GDM1 (cell line): ENCODE measurements at regions not wholly inside any gene's neighbourhood (a gene's known extent, or its start where the extent isn't known, plus 50 kb on each side); places are given as distances from the start of the nearest gene placed in this dataset.
"Not testable (repeated sequence)": the region's sequence is repeated elsewhere in the genome, so short reads cannot be mapped to it uniquely, and the experiment has no call there.

ENCODE experiments used
- DNase-seq: peaks from one replicate; lab custom pipeline; 2025; lab: John Stamatoyannopoulos, UW

DNA sequence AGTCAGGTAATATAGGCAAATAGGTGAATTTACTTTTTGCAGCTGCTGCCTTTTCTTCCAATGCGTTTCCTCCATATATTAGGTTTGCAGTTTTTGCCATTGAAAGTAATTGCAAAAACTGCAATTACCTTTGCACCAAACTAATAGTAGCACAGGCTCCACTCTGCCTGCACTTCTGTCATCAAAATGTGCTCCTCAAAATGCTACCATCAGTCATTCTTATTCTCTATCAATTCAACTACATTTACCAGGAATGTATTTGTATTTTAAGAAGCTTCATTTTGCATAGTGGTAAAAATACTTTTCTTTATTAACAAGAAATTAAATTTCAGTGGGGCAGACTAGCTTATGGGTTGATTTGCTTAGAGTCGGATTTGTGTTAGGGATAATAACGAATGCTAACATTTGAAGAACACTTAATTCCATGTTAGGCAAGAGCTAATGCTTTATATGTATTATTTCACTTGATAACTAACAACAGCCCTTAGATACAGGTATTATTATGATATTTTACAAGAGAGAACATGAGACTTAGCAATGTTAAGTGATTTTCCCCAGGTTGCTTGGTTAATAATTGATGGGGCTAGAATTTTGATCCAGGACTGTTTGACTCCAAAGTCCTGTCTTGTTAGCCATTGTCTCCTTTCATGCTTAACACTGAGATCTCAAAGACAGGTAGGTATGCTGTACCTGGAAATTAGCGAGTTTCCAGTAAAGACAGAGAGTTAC is 300.4 kb downstream of the MAN2A1 start:
- no peak for DNase-seq

DNA sequence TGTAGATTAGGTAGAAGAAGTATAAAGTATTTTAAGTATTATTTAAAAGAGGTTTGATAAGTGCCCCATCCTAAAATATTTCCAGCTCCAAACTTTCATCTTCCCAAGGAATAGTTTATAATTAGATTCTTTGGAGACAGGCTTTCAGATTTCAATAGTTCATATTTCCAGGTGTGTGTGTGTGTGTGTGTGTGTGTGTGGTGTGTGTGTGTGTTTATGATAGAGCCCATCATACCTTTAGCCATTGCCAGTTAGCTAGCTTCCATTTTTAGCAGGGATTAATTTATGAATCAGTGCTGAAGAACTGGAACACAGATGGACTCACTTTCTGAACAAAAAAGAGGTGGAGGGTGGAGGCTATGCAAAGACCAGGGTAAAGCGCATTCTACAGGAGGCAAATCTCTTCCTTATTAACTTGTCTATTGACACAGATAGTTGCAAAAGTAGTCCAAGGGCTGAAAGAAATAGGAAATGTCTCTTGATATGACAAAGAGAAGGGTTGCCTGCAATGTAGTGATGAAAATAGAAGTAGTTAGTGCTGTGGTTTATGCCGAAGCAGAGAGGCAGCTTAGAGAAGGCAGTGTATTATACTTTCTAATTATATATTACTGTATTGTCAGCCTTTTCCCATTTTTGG is 301.1 kb downstream of the MAN2A1 start:
- DNase-seq: no peak

DNA sequence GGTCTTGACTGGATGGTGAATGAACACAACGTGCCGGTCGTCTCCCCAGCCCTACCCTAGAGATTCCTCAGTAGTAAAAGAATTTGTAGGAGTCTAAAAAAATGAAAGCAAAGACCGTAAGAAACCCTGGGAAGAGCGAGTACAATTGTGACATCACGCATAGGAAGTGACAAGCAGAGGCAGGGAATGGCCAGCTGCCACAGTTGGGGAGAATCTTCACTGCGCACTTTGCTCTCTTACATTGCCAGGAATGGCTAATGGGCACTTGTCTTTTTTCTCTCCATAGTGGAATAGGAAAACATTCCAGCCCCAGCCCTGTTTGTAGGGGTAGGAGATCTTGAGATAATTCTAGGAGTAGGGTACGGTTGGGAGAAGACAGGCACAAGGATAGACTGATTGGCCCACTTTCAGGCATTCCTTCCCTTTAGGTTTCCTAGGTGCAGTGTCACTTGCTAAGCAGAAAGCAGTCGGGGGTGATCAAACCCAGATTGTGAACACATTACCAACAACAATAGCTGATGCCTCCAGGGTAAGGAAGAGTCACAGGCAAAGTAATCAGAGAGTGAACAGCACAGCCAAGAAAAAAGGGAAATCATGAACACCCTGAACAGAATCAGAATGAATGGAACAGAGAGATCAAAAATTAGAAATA is 302.7 kb downstream of the MAN2A1 start:
- no peak for DNase-seq

- DNase-seq: no peak
These were observed 304.4 kb downstream of the MAN2A1 start for GRCh38 chr5:109994135-109994534.

DNA sequence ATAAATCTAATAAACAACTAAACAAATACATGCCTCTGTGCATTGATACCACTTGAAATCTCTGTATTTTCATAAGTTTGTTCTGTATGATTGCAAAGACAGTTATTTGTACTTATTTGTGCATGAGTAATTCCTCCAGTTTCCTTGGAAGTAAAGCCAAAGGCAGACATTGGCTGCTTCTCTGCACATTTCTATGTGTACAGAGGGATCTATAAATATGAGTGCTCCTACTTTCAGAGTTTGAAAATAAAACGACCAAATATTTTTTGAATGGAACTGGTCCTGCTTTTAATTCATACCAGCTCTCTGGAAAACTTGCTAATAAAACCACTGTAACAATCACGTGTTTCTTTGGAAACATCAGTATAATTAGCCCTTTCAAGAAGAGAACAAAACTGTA is 306.5 kb downstream of the MAN2A1 start:
- DNase-seq: no peak

DNA sequence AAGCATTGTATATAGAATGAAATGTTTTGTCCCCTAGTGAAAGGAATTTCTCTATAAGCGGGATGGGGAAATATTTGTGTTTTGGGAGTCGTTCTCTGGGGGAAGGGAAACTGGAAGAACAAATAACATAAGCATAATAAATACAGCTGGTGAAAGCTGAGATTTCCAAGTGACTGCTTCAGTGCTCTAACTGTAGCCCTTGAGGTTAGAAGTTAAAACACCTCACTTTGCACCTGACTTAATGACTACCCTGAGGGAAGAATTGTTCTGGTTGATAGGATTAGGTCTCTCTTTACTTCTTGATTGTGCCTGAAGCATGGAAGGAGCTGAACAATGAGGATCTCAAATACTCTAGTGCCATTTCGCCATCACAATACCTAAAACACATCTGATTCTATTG is 307.4 kb downstream of the MAN2A1 start:
- no peak for DNase-seq

DNA sequence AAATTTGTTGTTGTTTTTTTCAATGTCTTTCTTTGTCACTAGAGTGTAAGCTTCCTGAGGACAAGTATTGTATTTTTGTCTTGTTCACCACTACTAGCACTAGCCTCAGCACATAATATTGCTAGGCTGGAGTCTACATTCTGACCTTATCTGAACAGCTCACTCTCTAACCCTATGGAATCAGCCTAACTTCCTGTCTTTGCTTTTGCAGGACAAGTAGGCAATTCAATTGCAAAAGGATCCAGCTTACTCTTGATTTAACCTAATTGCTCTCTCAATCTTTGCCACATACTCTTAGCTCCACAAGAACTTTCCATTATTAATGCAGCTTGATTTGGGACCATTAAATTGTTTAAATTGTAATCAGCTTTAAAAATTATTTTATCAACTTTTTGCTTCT is 308.5 kb downstream of the MAN2A1 start:
- no peak for DNase-seq

GRCh38 chr5:109998726-109999125 is 309.0 kb downstream of the MAN2A1 start:
- DNase-seq: no peak

DNA sequence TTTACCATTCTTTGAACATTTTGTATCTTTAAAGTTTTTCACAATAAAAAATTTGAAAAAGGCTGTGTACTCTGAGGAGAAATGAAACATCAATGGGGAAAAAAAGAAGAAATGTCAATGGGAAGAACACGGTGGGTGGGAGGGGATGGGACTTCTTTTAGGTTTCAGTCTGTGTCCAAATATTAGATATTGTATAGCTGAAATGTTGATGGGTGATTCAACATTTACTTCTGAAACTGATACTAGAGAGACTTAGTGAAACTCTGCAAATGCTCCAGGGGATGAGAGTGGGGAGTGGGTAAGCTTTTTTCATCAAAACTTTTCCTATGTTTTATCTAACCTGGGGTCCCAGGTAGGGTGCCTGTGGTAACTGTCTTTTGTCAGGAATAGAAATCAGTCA is 311.9 kb downstream of the MAN2A1 start:
- DNase-seq: no peak

DNA sequence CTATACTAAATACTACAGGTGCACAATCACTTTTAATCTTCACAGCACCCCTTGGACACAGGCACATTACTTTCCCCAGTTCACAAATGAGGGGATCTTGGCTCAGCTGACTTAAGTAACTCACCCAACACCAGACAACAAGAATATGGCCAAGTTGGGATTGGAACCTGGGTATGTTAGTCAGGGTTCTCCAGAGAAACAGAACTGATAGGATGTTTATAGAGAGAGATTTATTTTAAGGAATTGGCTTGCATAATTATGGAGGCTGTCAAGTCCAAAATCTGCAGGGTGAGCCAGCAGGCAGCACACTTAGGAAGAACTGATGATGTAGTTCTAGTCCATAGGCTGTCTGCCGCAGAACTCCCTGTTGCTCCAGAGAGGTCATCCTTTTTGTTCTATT is 312.9 kb downstream of the MAN2A1 start:
- DNase-seq: no peak

- DNase-seq: not testable (repeated sequence)
These were observed 316.3 kb downstream of the MAN2A1 start for GRCh38 chr5:110005907-110006562.

DNA sequence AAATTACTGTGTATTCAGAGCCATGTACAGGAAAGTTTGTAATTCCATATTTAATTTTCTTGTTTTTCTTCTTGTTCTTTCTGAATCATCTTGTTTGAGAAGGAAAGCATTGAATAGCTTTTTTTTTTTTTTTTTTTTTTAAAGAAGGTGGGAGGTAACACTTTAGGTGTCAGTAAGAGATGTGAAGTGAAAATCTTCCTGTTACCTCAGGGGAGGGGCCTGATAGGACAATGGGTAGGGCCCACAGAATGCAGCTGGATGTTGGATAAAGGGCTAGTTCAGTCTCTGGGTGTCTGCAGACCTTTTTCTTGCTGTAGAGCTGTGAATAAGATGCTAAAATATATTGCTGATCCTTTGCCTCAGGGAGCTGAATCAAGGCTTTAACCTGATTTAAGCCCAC is 317.4 kb downstream of the MAN2A1 start:
- no peak for DNase-seq

- no peak for DNase-seq
These were observed 318.4 kb downstream of the MAN2A1 start for GRCh38 chr5:110008131-110008530.

GRCh38 chr5:110012145-110012544 is 322.4 kb downstream of the MAN2A1 start:
- DNase-seq: no peak

DNA sequence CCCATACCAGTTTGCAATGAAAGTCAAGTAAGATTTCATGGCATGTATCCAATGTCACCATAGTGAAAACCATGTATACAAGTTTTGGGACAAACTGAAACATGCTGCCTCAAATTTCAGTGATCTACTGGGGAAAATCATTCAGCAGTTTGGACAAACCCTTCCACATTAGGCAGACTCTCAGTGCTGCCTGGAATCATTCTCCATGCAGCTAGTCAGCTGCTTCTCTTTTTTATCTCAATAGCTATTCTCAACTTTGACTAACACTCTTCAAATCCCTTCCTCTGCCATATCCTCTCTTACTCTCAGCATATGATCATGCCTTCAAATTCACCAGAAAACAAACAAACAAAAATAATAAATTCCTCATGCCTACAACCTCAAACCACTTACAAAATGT is 323.3 kb downstream of the MAN2A1 start:
- DNase-seq: no peak

DNA sequence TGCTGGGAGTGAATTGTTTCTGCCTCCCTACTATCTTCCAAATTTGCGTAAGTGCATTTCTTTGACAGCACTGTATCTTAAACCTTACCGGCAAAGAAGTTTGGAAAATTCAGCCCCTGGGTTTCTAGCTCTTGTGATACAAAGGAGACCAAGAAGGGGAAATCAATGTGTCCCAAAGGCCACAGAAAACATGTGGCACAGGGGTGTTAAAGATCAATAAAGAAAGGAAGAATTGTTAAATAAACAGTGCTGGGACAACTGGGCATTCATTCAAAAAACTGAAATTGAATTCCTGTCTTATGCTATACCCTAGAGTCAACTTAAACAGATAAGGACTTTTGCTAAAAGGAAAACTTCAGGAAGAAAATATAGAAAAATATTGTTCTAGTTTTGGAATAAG is 328.1 kb downstream of the MAN2A1 start:
- no peak for DNase-seq

GRCh38 chr5:110018509-110018908 is 328.8 kb downstream of the MAN2A1 start:
- no peak for DNase-seq

GRCh38 chr5:110019119-110019518 is 329.4 kb downstream of the MAN2A1 start:
- no peak for DNase-seq

DNA sequence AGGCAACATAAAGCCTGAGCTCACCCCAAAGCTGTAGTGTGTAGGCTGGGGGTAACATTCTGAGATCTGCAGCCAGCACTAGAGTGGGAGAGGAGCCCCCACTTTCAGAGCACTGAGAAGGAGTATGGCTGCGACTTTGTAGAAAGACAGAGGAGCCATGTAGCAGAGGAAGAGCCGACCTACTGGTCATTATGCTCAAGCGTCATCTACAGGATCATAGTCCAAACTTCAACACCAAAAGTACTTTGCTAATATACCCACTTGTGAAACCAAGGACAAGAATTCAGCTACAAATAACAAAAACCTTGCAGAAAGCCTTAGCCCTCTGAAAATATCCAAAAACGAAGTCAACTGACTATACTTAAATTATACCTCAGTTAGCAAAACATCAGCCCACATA is 330.1 kb downstream of the MAN2A1 start:
- no peak for DNase-seq

GRCh38 chr5:110021251-110021650 is 331.5 kb downstream of the MAN2A1 start:
- DNase-seq: no peak

DNA sequence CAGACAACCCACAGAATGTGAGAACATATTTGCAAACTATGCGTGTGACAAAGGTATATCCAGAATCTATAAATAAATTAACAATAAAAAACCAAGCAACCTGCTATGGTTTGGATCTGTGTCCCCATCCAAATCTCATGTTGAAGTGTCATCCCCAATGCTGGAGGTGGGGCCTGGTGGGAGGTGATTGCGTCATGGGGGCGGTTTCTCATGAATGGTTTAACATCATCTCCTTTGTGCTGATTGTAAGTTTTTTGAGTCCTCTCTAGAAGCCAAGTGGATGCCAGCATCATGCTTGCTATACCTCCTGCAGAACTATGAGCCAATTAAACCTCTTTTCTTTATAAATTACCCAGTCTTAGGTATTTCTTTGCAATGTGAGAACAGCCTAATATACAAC is 335.4 kb downstream of the MAN2A1 start:
- DNase-seq: no peak

- DNase-seq: no peak
These were observed 338.0 kb downstream of the MAN2A1 start for GRCh38 chr5:110027527-110028322.
